Dermis blood vessel endothelial cell (primary cell): ENCODE measurements at regions not wholly inside any gene's neighbourhood (a gene's known extent, or its start where the extent isn't known, plus 50 kb on each side); places are given as distances from the start of the nearest gene placed in this dataset.
A peak's percentile ranks its signal among the peaks of the same experiment; 100 is the strongest.
"Not testable (repeated sequence)": the region's sequence is repeated elsewhere in the genome, so short reads cannot be mapped to it uniquely, and the experiment has no call there.

ENCODE experiments used
- DNase-seq: peaks from one replicate; pipeline ENCODE4 v3.0.0; 2010

- DNase-seq, result no peak
Observed at GRCh38 chr13:31522396-31522795, 216.9 kb upstream of the RXFP2 start.

GRCh38 chr13:31528176-31528575 lies 211.2 kb upstream of the RXFP2 start:
- DNase-seq, result no peak

- no peak for DNase-seq
Observed at GRCh38 chr13:31528758-31529157, 210.6 kb upstream of the RXFP2 start.

- no peak for DNase-seq
Observed at GRCh38 chr13:31530922-31531321, 208.4 kb upstream of the RXFP2 start.

GRCh38 chr13:31537052-31537451 lies 202.3 kb upstream of the RXFP2 start:
- DNase-seq, result no peak

- DNase-seq, result peak; percentile 68
Observed at GRCh38 chr13:31538067-31539042, 201.0 kb upstream of the RXFP2 start.

- no peak for DNase-seq
Observed at GRCh38 chr13:31540281-31540680, 199.0 kb upstream of the RXFP2 start.

GRCh38 chr13:31543190-31543589 lies 196.1 kb upstream of the RXFP2 start:
- no peak for DNase-seq

- DNase-seq, result no peak
Observed at GRCh38 chr13:31545616-31546015, 193.7 kb upstream of the RXFP2 start.

GRCh38 chr13:31556376-31556775 lies 182.9 kb upstream of the RXFP2 start:
- DNase-seq, result no peak

- DNase-seq, result not testable (repeated sequence)
Observed at GRCh38 chr13:31584221-31584620, 155.1 kb upstream of the RXFP2 start.

GRCh38 chr13:31587698-31588266 lies 151.5 kb upstream of the RXFP2 start:
- no peak for DNase-seq

- DNase-seq, result no peak
Observed at GRCh38 chr13:31588316-31588715, 151.0 kb upstream of the RXFP2 start.

GRCh38 chr13:31588893-31589292 lies 150.4 kb upstream of the RXFP2 start:
- DNase-seq, result no peak

GRCh38 chr13:31591642-31592233 lies 147.6 kb upstream of the RXFP2 start:
- DNase-seq, result no peak

- DNase-seq, result no peak
Observed at GRCh38 chr13:31594056-31594455, 145.3 kb upstream of the RXFP2 start.

- no peak for DNase-seq
Observed at GRCh38 chr13:31595563-31595962, 143.8 kb upstream of the RXFP2 start.

GRCh38 chr13:31598990-31599389 lies 140.3 kb upstream of the RXFP2 start:
- no peak for DNase-seq

- DNase-seq, result no peak
Observed at GRCh38 chr13:31605076-31605860, 134.1 kb upstream of the RXFP2 start.

GRCh38 chr13:31607531-31607930 lies 131.8 kb upstream of the RXFP2 start:
- not testable (repeated sequence) for DNase-seq

- not testable (repeated sequence) for DNase-seq
Observed at GRCh38 chr13:31608780-31609179, 130.5 kb upstream of the RXFP2 start.

- no peak for DNase-seq
Observed at GRCh38 chr13:31610270-31610998, 128.9 kb upstream of the RXFP2 start.
